CMK (cell line): ENCODE measurements at regions not wholly inside any gene's neighbourhood (a gene's known extent, or its start where the extent isn't known, plus 50 kb on each side); places are given as distances from the start of the nearest gene placed in this dataset.

Experiments used
- DNase-seq: peaks from one replicate; pipeline ENCODE4 v3.0.0-alpha.2; 2010; ENCODE audit warnings: low read depth

DNA sequence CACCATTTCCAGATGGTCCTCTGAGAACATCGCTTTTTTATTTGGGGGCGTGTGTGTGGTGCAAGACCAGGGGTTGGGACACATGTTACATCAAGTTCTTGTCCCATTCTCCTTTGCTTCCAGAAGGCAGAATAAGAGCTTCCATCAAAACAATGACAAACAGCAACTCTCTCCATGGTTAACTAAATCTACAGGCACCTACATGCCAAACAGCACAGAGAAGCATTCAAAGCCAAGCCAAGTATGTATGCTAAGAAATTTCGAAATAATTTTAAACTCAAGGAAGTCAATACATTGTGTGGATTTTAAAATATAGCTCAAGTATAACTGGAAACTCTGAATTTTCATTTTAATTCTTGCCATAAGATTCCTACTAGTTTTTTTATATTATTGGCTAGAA, 105.6 kb downstream of the SEC61B start:
- no peak for DNase-seq

DNA sequence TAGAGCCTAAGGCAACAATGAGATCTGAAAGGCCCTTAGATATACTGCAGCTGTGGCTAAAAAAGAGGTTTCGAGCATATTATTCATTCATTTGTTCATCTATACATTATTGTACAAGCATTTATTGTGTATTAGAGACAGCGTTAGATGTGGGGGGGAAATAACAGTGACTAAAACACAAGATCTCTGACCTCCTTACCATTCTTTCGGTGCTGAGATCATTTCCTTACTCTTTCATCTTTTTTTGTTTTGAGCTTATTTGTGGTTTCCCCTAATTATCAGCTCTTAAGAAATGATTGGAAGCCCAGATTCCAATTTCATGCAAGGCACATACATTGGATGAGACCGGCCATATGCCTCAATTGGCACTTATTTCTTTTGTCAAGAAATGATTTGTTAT, 113.2 kb downstream of the SEC61B start:
- DNase-seq, result no peak

DNA sequence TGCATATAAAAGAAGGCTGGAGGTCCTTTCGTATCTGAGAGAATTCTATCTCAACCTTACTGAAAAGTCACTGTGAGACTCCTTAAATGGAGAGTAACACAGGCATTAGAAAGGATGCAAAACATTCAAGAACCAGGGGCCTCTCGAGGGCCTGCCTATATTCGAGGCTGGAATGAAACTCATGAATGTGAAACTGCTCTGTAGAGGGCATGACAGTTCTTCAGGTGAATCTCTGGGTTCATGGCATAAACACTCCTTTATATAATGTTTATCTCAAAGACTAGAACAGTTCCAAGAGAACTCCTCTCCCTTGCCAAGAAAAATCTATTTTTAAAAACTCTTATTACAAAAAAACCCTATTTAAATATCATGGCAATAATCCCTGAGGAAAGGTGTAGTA, 113.9 kb downstream of the SEC61B start:
- DNase-seq, result no peak

DNA sequence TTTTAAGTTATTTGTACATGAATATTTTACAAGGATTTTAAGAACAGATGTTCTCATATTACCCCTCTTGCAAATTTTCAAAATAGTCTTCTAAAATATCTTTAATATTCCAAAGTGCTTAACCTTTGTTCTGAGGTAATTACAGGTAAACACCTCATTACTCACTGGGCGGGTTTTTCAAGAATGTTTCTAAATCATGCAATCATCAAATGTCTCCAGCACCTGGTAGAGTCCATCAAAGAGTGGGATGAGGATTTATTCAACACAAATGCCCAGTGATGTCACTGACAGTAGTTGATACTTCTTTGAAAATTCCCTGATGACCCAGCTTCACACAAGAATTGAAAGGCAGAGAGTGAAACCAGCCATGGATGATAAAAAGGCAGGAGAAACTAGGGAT, 114.4 kb downstream of the SEC61B start:
- no peak for DNase-seq

DNA sequence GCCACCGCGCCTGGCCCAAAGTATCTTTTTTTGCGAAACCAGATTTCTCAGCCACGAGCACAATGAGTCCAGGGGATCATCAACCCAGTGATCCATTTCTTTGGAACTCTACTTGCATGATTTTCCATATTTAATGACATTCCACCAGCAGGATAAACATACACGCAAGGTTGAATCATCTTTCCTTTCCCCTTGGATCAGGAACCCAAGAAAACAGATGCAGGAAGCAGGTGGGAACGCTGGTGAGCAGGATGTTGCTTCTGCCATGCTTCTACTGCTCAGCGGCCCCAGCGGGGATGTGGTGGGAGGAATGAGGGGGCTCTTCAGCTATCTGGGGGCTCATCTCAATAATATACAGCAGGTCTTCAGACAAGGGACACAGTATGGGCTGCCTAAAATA, 118.2 kb downstream of the SEC61B start:
- DNase-seq, result no peak

DNA sequence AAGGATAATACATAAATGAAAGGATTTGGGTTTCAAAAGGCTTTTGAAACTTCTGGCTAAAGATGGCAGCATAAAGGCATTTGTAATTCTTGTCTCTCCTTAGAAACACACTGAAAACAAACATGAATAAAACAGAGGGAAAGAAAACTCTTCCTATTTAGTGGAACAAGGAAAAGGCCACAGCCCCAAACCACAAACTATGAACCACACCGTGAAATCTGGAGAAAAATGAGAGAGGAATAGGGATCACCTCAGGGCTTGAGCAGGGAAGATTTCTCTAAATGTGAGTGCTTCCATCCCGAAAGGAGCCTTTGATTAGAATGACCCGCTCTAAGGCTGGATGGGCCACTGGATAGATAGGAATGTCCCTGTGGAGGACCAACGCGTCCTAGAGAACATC, 119.6 kb downstream of the SEC61B start:
- no peak for DNase-seq

DNA sequence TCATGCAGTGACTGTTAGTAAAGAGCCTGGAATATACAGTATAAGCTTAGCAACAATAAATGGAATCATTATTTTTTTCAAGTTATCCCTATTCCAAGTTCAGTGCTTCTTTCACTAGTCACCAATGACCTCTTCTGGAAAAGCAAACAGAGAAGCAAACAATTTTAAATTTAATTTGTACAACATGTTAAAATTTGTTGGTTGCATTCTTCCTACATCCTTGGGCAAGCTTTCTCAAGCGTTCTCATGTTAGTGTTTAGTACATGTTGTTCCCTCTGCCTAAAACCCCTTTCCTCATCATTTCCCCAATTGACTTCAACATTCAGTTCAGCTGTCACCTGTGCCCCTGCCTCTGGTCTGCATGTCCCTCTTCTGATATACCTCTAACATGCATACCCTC, 123.4 kb downstream of the SEC61B start:
- DNase-seq, result no peak

DNA sequence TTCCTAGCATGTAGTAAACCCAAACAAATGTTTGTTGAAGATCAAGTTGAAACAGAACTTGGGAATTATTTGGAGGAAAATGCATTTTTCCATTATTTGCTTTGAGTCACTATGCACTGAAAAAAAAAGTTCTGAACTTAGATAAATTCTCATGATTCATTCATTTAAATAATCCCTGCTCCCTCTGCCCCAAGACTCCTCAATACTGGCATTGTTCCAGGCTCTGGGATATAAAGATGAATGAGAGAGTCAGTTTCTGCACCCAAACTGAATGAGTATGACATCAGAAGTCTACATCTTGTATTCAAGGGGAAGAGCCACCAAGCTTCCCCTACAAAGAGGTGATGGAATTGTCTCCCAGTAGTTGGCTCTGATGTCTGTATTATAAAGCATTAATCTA, 123.9 kb downstream of the SEC61B start:
- no peak for DNase-seq

DNA sequence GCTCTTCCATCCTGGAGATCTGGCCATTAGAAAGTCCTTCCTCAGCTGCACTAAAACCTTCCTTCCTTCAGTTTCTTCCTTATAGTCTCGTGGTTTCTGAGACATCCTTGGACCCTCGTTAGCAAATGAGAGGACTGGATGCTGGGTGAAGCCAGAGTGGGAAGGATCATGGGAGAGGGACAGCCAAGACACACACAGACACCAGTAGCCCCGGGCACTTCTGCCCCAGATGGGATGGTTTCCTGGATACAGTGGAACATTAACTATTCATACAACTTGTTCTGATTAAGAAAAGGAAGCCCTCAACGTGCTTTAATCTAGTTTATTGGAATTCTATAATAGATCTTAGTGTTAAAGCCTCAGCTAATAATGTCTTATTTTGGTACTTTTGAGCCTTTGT, 125.5 kb downstream of the SEC61B start:
- no peak for DNase-seq

DNA sequence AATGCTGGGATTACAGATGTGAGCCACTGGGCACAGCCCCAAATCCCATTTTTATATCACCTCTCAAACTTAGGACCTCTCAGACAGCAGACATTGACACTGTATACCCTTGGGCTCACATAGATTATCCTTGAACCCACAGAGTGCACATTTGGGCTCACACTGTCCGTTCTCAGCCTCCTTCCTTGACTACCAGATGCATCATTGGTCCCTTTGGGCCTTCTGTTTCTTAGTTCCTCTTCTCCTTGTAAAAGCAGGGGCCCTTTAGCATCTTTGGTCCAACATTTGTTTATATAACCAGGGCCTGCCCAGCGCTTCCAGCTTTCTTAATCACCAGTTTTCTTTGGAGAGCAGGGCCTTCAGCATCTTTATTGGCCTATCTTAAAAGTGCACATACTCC, 126.2 kb downstream of the SEC61B start:
- no peak for DNase-seq

DNA sequence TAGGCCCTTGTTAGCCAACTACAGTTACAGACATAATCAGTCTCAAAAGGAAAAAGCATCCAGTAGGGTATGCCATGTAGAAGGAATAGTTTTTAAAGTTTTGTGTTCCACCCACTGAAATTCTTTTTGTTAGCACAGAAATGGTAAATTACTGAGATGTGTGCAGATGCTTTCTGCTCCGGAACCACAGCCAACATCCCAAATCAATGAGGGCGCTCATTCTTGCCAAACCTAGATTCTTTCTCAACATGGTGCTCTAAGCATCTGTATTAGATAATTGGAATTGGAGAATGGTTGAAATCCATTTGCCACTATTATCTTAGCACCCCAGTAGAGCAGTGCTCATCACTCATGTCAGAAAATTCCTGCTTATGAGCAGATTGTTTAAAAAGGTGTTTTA, 127.8 kb downstream of the SEC61B start:
- DNase-seq, result no peak

DNA sequence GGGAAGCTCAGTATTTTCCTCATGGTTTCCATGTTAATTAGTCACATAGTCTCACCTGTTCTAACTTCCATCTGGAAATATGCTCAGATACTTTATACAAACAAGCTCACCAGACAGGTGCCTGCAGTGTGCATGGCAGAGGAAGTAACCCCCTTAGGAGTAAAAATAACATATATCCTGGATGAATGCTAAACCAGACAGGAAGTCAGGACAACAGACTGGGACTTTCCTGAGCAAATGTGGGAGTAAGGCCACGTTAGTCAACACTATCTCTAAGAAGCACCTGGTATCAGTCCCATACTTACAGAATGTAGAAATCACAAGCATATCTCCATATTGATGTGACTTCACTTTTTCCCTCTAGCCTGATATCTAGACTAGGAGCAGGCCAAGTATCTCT, 128.4 kb downstream of the SEC61B start:
- DNase-seq, result no peak

DNA sequence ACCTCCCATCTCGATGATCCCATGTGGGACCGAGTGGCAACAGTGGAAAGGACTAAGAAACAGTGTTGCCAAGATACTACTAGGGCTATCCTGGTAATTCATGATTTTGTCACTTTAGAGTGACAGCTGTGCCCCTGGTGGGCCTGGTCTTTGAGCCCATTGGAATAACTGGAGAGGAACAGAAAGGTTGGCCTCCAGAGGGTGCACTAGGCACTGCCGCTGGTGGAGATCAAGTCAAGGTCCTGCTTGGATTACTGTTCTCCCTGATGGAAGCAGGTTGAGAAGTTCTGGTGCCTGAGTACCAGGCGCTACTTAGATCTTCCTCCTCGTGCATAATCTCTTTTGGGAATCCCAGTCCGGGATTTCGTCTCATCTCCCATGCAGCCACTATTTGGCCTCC, 129.6 kb downstream of the SEC61B start:
- no peak for DNase-seq

DNA sequence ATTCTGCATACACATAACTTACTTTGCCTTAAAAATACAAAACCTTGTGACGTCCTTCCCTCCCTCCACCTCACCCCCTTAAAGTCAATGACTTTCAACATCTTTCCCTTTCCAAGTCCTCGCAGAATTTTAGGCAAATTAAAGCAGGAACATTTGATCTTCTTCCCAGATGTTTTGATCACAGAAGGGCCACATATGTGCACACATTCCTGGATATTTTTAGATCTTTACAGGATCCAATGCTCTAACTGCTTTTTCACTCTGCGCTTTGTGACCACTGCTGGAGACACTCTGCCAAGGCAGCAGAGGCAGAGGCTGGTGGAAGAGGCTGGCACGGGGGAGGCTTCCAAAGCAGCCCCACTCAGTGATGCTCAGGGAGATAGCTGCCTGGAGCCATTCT, 130.7 kb downstream of the SEC61B start:
- DNase-seq, result no peak

DNA sequence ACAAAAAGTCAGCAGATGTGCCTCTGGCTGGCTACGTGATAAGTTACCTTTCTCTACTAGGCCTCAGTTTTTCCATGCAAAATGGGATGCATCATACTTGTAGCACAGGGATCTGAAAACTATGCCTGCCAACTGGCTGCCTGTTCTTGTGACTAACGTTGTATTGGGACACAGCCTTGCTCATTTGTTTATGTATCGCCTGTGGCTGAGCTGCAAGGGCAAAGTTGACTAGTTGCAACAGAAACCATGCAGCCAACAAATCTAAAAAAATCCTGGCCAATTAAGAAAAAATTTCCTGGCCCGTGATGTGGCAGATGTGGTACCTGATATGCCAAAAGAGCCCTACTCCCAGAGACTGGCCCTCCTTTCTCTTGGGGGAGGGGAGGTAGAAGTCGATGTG, 131.3 kb downstream of the SEC61B start:
- no peak for DNase-seq

DNA sequence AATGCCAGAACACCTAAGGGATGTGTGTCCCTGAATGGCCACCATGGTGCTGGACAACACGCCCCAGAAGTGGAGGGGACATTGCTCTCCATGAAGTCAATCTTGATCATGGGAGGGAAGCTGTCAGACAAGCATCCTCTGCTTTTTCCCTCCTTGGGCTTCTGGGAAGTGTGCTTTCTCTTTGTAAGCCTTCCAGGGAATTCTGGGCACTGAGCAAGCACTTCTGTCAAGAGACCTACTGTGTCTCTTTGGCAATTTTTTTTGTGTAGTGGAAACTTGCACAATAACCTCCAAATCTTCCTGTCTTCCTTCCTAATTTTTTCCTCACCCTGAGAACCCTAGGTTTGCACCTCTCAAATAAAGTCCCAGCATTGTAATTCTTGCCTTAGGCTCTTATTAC, 132.0 kb downstream of the SEC61B start:
- DNase-seq, result no peak

DNA sequence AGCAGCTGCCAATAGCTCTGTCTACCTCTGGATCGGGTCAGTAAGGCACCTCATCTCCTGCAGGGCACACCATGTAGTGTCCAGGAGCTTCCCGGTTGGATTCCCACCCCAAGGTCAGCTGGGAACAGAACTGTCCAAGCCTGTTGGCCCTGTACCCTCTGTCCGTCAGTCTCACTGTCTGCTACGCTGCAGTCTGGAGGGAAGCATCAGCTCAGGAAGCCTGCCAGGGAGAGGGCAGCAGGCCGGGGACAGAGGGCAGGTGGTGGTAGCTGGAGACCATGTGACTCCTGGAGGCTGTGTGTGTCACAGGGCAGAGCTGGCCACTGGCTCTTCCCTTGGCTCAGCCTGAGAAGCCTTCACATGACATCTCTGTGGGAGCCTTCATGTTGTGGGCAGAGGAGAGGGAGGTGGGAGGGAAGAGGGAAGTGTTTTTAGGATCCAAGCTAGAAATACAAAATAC, 134.5 kb downstream of the SEC61B start:
- DNase-seq, result no peak

DNA sequence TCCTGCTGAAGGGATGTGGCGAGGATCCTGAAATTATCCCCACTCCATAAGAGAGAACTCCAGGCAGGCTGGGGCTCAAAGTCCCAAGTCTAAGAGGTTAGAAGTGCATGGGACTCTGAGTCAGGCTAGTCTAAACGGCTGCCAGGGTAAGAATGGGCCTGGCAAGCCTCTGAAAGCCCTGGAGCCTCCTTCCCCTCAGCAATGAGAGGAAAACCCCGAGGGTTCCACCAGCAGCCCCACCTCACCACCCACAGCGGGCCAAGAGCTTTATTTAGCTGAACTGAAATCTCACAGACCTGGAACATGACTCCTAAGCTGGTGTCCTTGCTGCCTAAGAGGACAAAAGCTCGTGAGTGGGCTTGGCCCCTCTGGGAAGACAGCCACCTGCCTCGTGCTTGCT, 135.5 kb downstream of the SEC61B start:
- no peak for DNase-seq

DNA sequence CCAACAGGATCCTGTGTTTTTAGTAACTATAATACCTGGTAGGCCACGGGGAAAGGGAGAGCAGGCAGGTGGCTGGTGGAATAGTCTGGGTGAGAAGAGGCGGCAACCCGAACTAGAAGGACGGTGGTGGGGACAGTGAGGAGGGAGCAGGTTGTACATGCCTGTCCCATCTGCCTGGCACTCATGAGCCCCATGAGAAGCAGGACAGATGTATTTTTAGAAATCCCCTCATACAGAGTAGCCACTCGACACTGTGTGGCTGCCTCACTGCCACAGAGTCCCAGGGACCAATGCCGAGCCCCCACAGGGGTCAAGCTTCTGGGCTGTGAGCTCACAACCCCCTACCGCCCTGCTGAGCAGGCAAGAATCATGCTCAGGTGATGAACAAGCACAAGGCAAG, 136.6 kb downstream of the SEC61B start:
- DNase-seq, result no peak

DNA sequence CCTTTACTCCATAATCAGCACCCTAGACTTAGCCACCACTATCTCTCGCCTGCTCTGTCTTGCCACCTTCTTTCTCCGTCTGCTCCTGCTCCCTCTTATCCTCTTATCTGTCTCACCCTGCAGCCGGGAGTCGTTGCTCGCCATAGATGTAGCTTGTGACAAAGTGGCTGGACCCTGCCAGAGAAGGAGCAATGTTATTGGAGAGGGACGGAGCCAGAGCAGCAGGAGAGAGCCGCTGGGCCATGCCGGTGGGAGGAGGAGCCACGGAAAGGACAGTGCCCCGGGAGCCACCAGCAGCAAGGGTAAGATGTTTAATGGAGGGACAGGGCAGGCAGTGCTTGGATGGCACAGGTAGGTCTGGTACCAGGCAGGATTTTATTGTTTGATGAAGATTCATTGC, 137.3 kb downstream of the SEC61B start:
- DNase-seq, result no peak

DNA sequence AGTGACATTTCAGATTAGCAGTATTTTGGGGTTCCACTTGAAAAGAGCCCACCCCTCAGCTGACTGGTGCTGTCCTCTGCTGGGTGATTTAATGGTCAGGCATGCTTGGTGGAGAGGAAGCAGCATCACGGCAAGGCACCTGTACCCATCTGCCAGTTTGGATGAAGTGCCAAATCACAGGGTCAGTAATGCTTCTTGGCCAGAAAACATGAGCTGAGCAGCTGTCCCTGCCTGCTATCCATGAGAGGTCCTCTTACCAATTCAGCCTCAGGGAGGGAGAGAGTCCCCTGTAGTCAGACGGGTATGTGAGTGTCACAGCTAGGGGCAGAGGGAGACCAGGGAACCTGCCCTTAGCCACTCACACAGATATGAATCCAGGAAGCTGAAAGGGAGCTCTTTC, 137.9 kb downstream of the SEC61B start:
- DNase-seq, result no peak

DNA sequence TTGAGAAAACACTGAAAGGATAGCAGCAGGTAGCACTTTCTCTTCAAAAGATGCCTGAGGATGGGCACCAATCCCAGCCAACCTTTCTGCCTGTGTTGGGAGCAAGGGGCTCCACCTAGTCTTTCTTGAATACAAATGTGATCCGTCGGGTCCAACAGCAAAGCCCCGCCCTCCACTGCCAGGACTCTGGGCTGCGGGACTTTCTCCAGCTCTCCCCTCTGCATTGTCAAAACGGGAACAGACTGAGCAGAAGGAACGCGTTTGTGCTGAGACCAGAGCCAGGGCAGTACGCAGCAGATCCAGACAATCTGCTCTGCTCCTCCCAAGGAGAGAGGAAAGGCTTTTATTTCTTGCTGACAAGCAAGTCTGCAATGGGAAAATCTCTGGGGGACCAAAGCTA, 139.7 kb downstream of the SEC61B start:
- DNase-seq, result no peak

DNA sequence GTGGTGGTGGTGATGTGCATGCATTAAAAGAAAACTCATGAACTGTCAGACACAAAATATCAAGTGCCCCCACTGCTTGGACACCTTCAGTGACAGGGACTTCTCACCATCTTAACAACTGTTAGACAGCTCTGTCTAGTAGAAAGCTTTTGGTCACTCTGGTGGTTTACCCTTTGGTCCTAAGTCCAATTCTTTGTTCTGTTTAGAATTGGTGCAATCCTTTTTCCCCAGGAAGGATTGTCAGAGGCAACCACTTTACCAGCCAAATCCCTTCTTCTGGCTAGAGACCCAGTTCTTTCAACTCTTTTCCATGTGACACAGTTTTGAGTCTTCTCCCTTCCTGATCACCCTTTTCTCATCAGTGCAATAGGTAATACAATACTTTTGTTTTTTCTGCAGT, 140.2 kb downstream of the SEC61B start:
- no peak for DNase-seq

DNA sequence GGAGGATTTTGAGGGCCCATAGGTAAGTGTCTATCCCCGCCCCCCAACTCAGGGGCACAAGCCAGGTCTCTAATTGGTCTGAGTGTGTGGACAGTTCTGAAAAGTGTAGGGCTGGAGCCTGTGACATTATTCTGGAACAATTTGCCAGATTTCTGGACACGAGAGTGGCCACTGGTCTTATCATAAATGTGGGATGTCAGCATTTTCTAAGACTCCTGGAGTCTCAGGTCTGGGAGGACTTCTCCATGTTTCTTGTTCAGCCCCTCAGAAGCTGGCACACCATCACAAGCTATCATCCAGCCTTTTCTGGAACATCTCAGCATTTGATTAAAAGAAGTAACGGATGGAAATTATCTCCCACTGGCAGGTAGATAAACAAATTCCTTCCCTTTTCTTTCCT, 141.4 kb downstream of the SEC61B start:
- DNase-seq, result no peak

DNA sequence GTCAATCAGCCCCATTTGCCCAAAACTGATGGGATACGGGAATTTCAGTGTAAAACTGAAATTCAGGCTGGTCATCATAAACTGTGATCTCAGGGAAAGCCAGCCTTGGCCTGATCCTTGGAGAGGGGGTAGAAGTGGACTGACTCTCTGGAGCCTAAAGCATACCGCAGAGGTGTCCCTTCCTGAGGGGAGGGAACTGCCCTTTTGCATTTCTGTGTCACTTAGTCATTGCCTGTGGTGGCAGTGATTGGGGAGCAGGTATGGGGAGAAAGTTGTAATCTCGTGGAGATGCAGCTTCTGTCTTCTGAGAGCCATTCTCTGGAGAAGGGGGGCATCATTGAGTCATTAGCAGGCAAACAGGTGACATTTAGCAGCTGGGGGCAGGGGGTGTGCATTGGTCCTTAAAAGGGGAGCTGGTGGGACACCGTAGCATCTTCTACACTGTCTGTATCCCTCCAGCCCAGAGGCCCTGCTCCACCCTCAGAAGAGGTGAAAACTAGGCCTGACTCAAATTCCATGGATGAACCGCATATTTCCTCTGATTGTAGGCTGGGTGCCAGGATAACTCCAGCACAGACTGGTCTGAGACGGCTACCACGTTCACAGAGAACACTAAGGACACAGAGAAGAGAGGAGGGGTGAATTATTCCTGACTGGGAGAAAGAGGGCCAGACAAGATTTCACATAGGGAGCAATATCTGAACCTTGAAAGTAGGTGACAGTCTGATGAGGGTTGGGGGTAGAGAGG, 143.3 kb downstream of the SEC61B start:
- no peak for DNase-seq
